Immature natural killer cell (primary cell): ENCODE measurements at regions not wholly inside any gene's neighbourhood (a gene's known extent, or its start where the extent isn't known, plus 50 kb on each side); places are given as distances from the start of the nearest gene placed in this dataset.
"Not testable (repeated sequence)": the region's sequence is repeated elsewhere in the genome, so short reads cannot be mapped to it uniquely, and the experiment has no call there.

Experiments used
- DNase-seq, 3 donors: peaks; one replicate each; pipeline ENCODE4 v3.0.0; 2022; ENCODE audit warnings: mixed read lengths in 1 of 3
- H3K27ac Mint-ChIP-seq, 6 donors: one replicate each; pipeline ENCODE4 v1.8.0; 2020; ENCODE audit warnings: mixed read lengths in 6 of 6, mild to moderate bottlenecking in 5 of 6, inconsistent platforms in 4 of 6, moderate library complexity in 3 of 6
- H3K27me3 Mint-ChIP-seq, 3 donors: one replicate each; pipeline ENCODE4 v1.8.0; 2020 to 2021; ENCODE audit warnings: low read depth in 3 of 3, mild to moderate bottlenecking in 3 of 3, mixed read lengths in 3 of 3, moderate library complexity in 3 of 3, inconsistent platforms in 1 of 3
- H3K36me3 Mint-ChIP-seq, 3 donors: one replicate each; pipeline ENCODE4 v1.8.0; 2020; ENCODE audit warnings: mixed read lengths in 3 of 3, inconsistent platforms in 2 of 3, mild to moderate bottlenecking in 2 of 3
- H3K4me1 Mint-ChIP-seq, 2 donors: one replicate each; pipeline ENCODE4 v1.8.0; 2020; ENCODE audit warnings: inconsistent platforms in 2 of 2, mild to moderate bottlenecking in 2 of 2, mixed read lengths in 2 of 2, moderate library complexity in 1 of 2
- H3K4me3 Mint-ChIP-seq, 5 donors: one replicate each; pipeline ENCODE4 v1.8.0; 2020; ENCODE audit warnings: mild to moderate bottlenecking in 5 of 5, mixed read lengths in 5 of 5, inconsistent platforms in 3 of 5, moderate library complexity in 3 of 5
- H3K9me3 Mint-ChIP-seq, 6 donors: one replicate each; pipeline ENCODE4 v1.8.0; 2020; ENCODE audit warnings: mild to moderate bottlenecking in 6 of 6, mixed read lengths in 6 of 6, inconsistent platforms in 4 of 6, moderate library complexity in 3 of 6

- Mint-ChIP-seq H3K27ac (no peak overlapping the region), H3K36me3 (no peaks in the 10 kb centered on the region), H3K27me3 (peaks cover 2 to 4% (median 2%) of the 10 kb centered on the region in 3 donors), H3K4me3 (no peak overlapping the region), H3K4me1 (no peaks in the 10 kb centered on the region), H3K9me3 (peaks cover 0 to 2% (median 0%) of the 10 kb centered on the region in 6 donors)
- no peak for DNase-seq
These were observed 374.4 kb downstream of the DLEU7 start for GRCh38 chr13:50468849-50469669.

GRCh38 chr13:50473050-50473449 is 370.4 kb downstream of the DLEU7 start:
- not testable (repeated sequence) for DNase-seq, H3K27me3 Mint-ChIP-seq, H3K27ac Mint-ChIP-seq, H3K4me1 Mint-ChIP-seq, H3K36me3 Mint-ChIP-seq, H3K9me3 Mint-ChIP-seq, H3K4me3 Mint-ChIP-seq

GRCh38 chr13:50474088-50474662 is 369.3 kb downstream of the DLEU7 start:
- H3K27me3 Mint-ChIP-seq = peaks cover 2 to 8% (median 2%) of the 10 kb centered on the region in 3 donors
- no peak overlapping the region for H3K4me3 Mint-ChIP-seq
- peaks cover 0 to 3% (median 0%) of the 10 kb centered on the region in 3 donors for H3K36me3 Mint-ChIP-seq
- no peaks in the 10 kb centered on the region for H3K4me1 Mint-ChIP-seq
- no peak overlapping the region for H3K27ac Mint-ChIP-seq
- DNase-seq = no peak
- H3K9me3 Mint-ChIP-seq = no peaks in the 10 kb centered on the region

DNA sequence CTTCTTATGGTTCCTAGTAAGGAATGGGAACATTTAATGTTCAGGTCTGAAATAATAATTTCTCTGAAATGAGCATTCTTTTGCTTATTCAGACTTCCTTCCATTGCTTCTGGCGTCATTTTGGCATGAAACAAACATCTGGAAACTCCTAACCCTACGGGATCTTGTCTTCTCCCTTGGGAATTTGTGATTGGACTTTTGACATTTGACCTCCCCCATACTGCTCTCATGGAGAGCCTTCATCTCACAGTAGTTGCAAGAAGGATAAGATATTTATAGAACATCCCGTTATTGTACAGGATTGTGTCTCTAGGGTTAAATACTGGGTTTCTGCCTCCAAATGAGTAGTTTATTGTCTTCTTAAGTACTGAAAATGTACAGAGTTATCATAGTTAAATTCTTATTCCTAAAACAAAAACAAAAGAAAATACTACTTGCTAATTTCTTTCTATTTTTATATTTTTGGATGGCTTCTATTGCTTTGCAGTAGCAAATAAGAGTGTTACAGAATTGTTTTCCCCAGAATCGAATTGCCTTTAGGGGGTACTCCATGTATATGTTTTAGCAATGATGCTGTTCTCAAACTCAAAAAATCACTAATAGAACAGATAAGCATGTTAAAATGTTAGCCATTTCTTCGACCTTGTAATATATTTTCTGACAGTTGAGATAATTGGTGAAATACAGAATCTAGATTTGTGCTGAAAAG is 366.8 kb downstream of the DLEU7 start:
- Mint-ChIP-seq H3K9me3 (no peaks in the 10 kb centered on the region), H3K4me3 (no peak overlapping the region), H3K36me3 (peaks cover 0 to 3% (median 0%) of the 10 kb centered on the region in 3 donors), H3K27ac (no peak overlapping the region), H3K27me3 (peaks cover 0 to 6% (median 2%) of the 10 kb centered on the region in 3 donors), H3K4me1 (no peaks in the 10 kb centered on the region)
- DNase-seq = no peak

- Mint-ChIP-seq H3K4me1 (no peaks in the 10 kb centered on the region), H3K27me3 (peaks cover 0 to 6% (median 0%) of the 10 kb centered on the region in 3 donors), H3K9me3 (no peaks in the 10 kb centered on the region), H3K4me3 (no peak overlapping the region), H3K27ac (no peak overlapping the region), H3K36me3 (peaks cover 0 to 3% (median 0%) of the 10 kb centered on the region in 3 donors)
- DNase-seq = no peak
These were observed 361.6 kb downstream of the DLEU7 start for GRCh38 chr13:50481936-50482335.

GRCh38 chr13:50483416-50483815 is 360.1 kb downstream of the DLEU7 start:
- Mint-ChIP-seq H3K27ac (no peak overlapping the region), H3K27me3 (peaks cover 0 to 4% (median 2%) of the 10 kb centered on the region in 3 donors), H3K4me3 (no peak overlapping the region), H3K9me3 (no peaks in the 10 kb centered on the region), H3K4me1 (no peaks in the 10 kb centered on the region), H3K36me3 (no peaks in the 10 kb centered on the region)
- no peak for DNase-seq

- peaks cover 0 to 6% (median 2%) of the 10 kb centered on the region in 3 donors for H3K27me3 Mint-ChIP-seq
- H3K27ac Mint-ChIP-seq = no peak overlapping the region
- no peaks in the 10 kb centered on the region for H3K9me3 Mint-ChIP-seq
- no peak for DNase-seq
- H3K4me3 Mint-ChIP-seq = no peak overlapping the region
- no peaks in the 10 kb centered on the region for H3K36me3 Mint-ChIP-seq
- H3K4me1 Mint-ChIP-seq = no peaks in the 10 kb centered on the region
These were observed 358.9 kb downstream of the DLEU7 start for GRCh38 chr13:50484472-50485113.

- peaks cover 2 to 6% (median 3%) of the 10 kb centered on the region in 3 donors for H3K27me3 Mint-ChIP-seq
- no peak for DNase-seq
- H3K4me3 Mint-ChIP-seq = no peak overlapping the region
- no peaks in the 10 kb centered on the region for H3K9me3 Mint-ChIP-seq
- no peak overlapping the region for H3K27ac Mint-ChIP-seq
- H3K4me1 Mint-ChIP-seq = no peaks in the 10 kb centered on the region
- H3K36me3 Mint-ChIP-seq = no peaks in the 10 kb centered on the region
These were observed 357.2 kb downstream of the DLEU7 start for GRCh38 chr13:50485979-50486935.

- H3K4me3 Mint-ChIP-seq = no peak overlapping the region
- no peaks in the 10 kb centered on the region for H3K4me1 Mint-ChIP-seq
- no peak for DNase-seq
- H3K36me3 Mint-ChIP-seq = no peaks in the 10 kb centered on the region
- no peak overlapping the region for H3K27ac Mint-ChIP-seq
- H3K9me3 Mint-ChIP-seq = no peaks in the 10 kb centered on the region
- H3K27me3 Mint-ChIP-seq = peaks cover 0 to 3% (median under 1%) of the 10 kb centered on the region in 3 donors
These were observed 349.8 kb downstream of the DLEU7 start for GRCh38 chr13:50493683-50494082.

GRCh38 chr13:50494138-50494537 is 349.4 kb downstream of the DLEU7 start:
- Mint-ChIP-seq H3K4me3 (no peak overlapping the region), H3K27me3 (peaks cover 0 to 3% (median 0%) of the 10 kb centered on the region in 3 donors), H3K36me3 (no peaks in the 10 kb centered on the region), H3K4me1 (no peaks in the 10 kb centered on the region), H3K27ac (no peak overlapping the region), H3K9me3 (no peaks in the 10 kb centered on the region)
- no peak for DNase-seq

- H3K27ac Mint-ChIP-seq, H3K9me3 Mint-ChIP-seq, H3K27me3 Mint-ChIP-seq, H3K4me1 Mint-ChIP-seq, H3K36me3 Mint-ChIP-seq, H3K4me3 Mint-ChIP-seq, DNase-seq: not testable (repeated sequence)
These were observed 340.3 kb downstream of the DLEU7 start for GRCh38 chr13:50503212-50503611.

DNA sequence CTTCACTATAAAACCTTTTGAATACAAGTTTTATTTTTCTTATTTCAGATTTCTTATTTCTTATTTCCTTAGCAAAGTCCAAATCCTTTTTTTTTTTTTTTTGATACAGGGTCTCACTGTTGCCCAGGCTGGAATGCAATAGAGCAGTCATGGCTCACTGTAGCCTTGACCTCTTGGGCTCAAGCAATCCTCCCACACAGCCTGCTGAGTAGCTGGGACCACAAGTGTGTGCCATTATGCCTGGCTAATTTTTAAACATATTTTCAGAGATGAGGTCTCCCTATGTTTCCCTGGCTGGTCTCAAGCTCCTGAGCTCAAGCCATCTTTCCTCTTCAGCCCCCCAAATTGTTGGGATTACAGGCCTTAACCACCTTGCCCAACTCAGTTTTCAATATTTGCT is 334.3 kb downstream of the DLEU7 start:
- peaks cover 0 to 1% (median 0%) of the 10 kb centered on the region in 6 donors for H3K9me3 Mint-ChIP-seq
- H3K4me3 Mint-ChIP-seq = no peak overlapping the region
- H3K27me3 Mint-ChIP-seq = peaks cover 0 to 2% (median 0%) of the 10 kb centered on the region in 3 donors
- H3K4me1 Mint-ChIP-seq = peaks cover 0 to 2% of the 10 kb centered on the region in 2 donors
- no peak for DNase-seq
- H3K27ac Mint-ChIP-seq = no peak overlapping the region
- H3K36me3 Mint-ChIP-seq = no peaks in the 10 kb centered on the region
